ENCODE measurements at regions not wholly inside any gene's neighbourhood (a gene's known extent, or its start where the extent isn't known, plus 50 kb on each side); places are given as distances from the start of the nearest gene placed in this dataset.

GRCh38 chr7:45978010-45978681 lies 57.1 kb upstream of the IGFBP3 start:
- no peaks in the 10 kb centered on the region for H3K36me3 ChIP-seq
- DNase-seq, result no peak
- H3K9me3 ChIP-seq, result no peaks in the 10 kb centered on the region
- no peaks in the 10 kb centered on the region for H3K27me3 ChIP-seq
- H3K4me1 ChIP-seq, result no peaks in the 10 kb centered on the region; the same call in 1 of the 2 replicates
- no peak overlapping the region for H3K4me3 ChIP-seq (ENCODE audit: low read depth, low read length)
- TF ChIP-seq CTCF (IDR thresholded peaks at IDR 0.05; ENCODE audit: low read depth, low read length), result no peak

DNA sequence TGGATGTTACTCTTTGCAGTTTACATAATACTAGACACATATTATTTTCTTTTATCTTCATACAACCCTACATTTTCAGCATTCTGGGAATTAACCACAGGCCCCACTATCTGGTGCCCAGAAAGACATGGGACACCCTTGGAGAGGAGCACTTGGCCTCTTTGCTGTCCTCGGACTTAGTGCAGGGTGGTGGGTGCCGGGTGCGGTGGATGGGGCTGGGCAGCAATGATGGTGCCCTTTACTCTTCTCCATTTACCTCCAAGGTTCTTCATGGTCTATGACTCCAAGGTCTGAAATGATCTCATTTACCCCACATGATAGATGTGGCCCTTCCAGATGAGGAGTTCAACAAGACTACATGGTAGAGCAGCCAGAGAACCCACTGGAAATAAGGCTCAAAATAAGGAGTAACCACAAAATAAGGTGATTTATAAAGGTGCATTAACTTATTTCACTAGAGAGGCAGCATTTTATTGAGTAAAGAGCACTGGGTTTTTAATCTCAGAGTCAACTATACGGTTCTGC lies 56.2 kb upstream of the IGFBP3 start:
- H3K4me3 ChIP-seq (ENCODE audit: low read depth, low read length), result no peak overlapping the region
- H3K27me3 ChIP-seq, result no peaks in the 10 kb centered on the region
- H3K36me3 ChIP-seq, result no peaks in the 10 kb centered on the region
- no peaks in the 10 kb centered on the region for H3K9me3 ChIP-seq
- DNase-seq, result no peak
- no peak for TF ChIP-seq CTCF (IDR thresholded peaks at IDR 0.05; ENCODE audit: low read depth, low read length)
- no peaks in the 10 kb centered on the region for H3K4me1 ChIP-seq

GRCh38 chr7:45976485-45976856 lies 55.4 kb upstream of the IGFBP3 start:
- no peaks in the 10 kb centered on the region for H3K4me1 ChIP-seq
- no peaks in the 10 kb centered on the region for H3K9me3 ChIP-seq
- H3K27me3 ChIP-seq, result no peaks in the 10 kb centered on the region
- TF ChIP-seq CTCF (IDR thresholded peaks at IDR 0.05; ENCODE audit: low read depth, low read length), result no peak
- DNase-seq, result no peak
- no peak overlapping the region for H3K4me3 ChIP-seq (ENCODE audit: low read depth, low read length)
- H3K36me3 ChIP-seq, result no peaks in the 10 kb centered on the region

DNA sequence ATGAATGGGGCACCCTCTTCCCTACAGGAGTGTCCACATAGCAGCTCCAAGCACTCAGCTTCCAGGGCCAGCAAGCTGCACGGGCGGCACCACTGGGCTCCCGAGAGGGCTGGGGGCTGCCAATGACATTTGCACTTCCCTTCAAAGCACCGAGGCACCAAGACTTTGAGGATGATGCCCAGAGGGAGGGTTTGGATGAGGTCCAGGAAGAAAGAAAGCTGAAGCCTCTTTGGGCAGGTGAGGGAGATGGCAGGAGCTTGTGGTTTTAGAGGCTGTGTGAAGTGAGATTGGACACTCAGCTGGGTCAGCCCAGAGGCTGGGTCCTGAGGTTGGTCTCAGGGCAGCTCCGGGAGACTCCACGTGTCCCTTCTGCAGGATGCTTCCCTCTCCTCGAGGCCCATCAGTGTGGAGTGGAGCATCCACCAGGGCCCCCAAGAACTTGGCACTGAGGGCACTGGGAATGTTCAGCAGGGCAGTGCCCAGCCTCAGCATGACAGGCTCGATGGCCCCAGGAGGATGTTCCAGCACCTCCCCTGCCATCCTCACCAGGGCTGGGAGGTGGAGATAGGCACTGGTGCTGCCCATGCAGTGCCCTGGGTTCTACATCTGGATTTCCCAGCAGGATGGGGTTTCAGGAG lies 54.9 kb upstream of the IGFBP3 start:
- Histone ChIP-seq H3K4me3 (ENCODE audit: low read depth, low read length) (no peak overlapping the region), H3K9me3 (no peaks in the 10 kb centered on the region), H3K4me1 (no peaks in the 10 kb centered on the region), H3K36me3 (no peaks in the 10 kb centered on the region), H3K27me3 (no peaks in the 10 kb centered on the region)
- DNase-seq, result no peak
- TF ChIP-seq CTCF (IDR thresholded peaks at IDR 0.05; ENCODE audit: low read depth, low read length), result no peak

GRCh38 chr7:45975367-45975766 lies 54.3 kb upstream of the IGFBP3 start:
- Histone ChIP-seq H3K36me3 (no peaks in the 10 kb centered on the region), H3K9me3 (no peaks in the 10 kb centered on the region), H3K4me3 (ENCODE audit: low read depth, low read length) (no peak overlapping the region), H3K27me3 (no peaks in the 10 kb centered on the region), H3K4me1 (no peaks in the 10 kb centered on the region)
- no peak for TF ChIP-seq CTCF (IDR thresholded peaks at IDR 0.05; ENCODE audit: low read depth, low read length)
- DNase-seq, result no peak

Measured in BE2C (cell line).